UCSD-AML1 (cell line): ENCODE measurements at regions not wholly inside any gene's neighbourhood (a gene's known extent, or its start where the extent isn't known, plus 50 kb on each side); places are given as distances from the start of the nearest gene placed in this dataset.

Experiments
- DNase-seq: peaks from one replicate; lab custom pipeline; 2025; ENCODE audit not compliant: unreplicated experiment; lab: John Stamatoyannopoulos, UW

DNA sequence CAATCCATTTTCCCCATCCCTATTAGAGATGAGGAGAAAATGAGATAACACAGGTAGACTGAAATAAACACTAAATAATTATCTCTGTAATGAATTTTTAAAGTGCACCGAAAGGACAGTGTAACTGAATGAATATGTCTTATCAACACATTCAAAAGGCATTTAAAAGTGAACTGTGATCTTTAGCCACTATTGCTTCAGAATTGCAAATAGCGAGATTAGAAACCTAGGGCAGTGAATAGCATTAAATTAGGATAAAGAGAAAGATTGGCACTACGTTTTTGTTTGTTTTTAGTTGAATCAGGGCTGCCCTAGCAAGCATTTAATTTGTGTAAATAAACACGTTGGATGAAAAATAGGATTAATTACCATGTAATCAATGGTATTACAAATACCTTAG is 537.5 kb downstream of the ELAVL2 start:
- DNase-seq, result no peak

DNA sequence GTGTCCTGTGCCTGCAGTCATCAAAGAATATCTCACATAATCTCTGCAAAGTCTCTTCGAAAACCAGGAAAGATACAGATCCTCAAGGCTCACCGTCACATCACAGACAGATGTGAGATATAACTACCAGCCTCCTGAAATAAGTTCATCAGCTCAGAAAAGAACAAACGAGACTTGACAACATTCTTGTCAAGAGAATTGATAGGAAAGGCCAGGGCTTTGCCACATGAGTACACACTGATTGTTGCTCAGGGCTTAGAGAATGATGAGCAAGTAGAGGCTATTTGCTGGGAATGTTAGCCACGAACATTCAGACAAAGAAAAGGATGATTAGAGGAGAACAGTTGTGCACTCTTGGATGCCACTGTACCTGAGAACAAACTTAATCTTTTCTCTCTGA is 535.1 kb downstream of the ELAVL2 start:
- DNase-seq, result no peak

DNA sequence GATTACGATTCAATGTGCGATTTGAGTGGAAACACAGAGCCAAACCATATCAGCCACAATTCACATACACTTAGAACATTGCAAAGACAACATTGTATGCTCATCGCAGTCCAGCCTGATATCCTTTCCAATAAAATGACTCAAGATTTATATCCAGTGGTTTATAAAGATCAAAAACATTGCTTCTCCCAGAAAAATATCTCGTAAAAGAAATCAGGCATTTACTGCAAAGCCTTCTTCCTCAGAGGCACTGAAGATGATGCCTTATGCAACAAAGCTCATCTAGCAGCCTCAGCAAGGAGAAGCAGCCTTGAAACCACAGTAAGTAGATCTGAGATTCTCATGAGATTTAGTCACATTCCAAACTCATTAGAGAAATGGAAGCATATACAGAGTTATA is 523.8 kb downstream of the ELAVL2 start:
- no peak for DNase-seq

GRCh38 chr9:23306731-23307130 is 519.3 kb downstream of the ELAVL2 start:
- DNase-seq, result no peak

DNA sequence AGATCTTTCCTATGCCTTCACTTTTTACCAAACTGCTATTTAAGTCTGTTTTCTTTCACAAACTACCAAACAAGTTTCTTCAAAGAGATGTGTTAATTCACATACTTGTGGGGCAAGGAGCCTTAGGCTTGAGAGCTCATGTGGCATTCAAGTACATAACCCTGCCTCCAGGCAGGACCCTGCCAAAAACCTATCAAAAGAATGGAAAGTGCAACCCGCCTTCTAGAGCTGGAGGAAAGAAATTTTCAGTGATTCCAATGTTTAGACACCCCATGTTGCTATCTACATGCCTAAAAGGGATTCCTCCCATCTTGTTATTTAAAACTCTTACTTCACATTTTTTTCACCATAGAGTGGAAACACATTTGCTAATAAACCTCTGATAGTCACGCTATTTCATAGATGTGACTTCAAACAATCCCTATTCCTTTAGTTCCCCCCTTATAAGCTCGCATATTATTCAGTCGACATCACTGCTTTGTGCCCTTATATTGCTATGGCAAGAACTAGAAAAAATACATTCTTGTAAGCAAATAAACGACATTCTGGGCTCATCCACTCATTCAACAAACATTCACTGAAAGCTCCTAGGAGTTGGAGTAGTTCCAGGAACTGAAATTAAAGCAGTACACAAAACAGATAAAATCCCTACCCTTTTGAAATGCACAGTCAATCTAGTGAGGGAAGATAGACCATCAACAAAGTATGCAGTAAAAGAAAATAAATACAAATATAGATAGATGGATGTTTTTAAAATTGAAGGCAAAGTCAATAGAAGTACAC is 518.1 kb downstream of the ELAVL2 start:
- DNase-seq, result no peak

- no peak for DNase-seq
Measured at GRCh38 chr9:23309800-23310199, 516.2 kb downstream of the ELAVL2 start.

DNA sequence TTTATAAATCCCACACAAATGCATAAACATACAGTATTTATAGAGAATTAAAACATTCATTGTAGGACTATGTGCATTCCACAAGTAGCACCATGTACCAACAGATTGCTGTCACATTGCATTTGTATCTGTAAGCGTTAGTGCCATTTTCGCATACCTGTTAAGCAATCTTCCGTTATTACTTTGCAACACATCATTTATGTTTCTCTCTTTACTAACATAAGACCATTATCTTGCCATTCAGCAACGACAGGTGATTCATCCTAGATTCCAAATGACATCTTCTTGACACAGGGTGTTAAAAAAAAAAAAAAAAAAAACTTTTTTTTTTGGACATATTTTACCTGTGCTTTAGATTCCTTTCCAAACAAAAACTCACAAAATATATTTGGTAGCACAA is 511.8 kb downstream of the ELAVL2 start:
- DNase-seq, result no peak

DNA sequence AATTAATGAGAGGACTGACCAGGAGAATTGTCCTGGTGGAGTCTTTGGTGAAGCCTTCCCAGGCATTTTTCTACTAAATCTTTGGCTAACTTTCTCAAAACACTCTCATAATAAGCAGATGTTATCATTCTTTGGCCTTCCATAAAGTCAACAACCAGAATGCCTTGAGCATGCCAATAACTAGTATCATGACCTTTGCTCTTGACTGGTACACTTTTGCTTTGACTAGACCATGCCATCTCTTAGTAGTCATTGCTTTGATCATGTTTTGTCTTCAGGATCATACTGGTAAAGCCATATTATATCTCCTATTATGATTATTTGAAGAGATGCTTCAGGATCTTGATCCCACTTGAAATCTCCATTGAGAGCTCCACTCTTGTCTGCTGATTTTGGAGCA is 506.9 kb downstream of the ELAVL2 start:
- no peak for DNase-seq

GRCh38 chr9:23321049-23321448 is 505.0 kb downstream of the ELAVL2 start:
- DNase-seq, result no peak

DNA sequence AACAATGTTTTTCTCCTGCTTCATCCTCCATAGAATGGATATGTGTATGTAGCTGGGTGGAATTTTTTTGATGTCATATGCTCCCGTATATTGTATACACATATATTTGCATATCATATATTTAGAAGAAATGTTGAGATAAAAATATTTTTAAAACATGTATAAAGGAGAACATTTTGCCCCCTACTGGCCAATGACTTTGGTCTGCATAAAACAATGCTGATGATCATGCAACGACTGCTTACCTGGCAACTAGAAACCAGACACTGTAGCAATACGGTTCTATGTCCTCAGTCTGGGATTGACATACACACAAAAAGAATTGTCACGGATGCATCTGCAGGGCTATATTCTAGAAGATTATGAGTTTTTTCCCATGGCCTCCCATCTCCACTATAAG is 503.6 kb downstream of the ELAVL2 start:
- no peak for DNase-seq

DNA sequence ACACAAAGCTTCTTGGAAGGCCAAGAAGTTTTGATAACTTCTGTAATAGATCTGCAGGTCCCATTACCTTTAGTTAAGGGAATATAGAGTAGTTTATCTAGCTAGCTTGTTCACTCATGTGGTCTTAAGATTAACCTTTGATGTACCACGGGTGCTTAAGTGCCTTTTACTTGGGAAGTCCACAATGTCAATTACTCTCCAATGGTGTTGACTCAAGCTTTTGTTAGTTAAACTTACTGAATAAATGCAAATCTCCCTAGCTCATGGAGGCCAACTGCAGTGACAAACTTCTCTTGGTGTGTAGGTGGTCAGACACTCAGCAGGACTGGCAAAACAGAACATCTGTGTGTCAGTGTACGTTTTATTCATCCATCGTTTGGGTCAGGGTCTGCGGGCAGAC is 501.5 kb downstream of the ELAVL2 start:
- DNase-seq, result no peak

GRCh38 chr9:23326597-23326996 is 499.4 kb downstream of the ELAVL2 start:
- no peak for DNase-seq

DNA sequence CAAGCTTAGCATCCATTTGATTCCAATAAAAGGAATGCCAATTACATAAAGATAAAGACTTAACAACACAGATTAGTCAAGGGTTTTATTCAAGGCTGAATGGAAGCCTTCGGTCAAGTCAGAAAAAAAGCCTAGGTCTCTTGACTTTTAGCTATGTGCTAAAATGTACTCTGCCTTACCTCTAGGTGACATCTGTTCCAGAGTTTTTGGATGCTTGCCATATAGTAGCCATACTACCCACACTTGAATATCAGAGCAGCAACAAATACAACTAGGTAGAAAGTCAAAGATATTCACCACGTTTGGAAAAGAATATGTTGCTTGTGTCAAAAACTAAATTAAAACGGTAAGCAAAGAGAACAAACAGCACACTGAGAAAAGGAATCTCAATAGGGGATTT is 484.7 kb downstream of the ELAVL2 start:
- no peak for DNase-seq

- no peak for DNase-seq
Measured at GRCh38 chr9:23342291-23342690, 483.7 kb downstream of the ELAVL2 start.

- DNase-seq, result no peak
Measured at GRCh38 chr9:23343226-23343625, 482.8 kb downstream of the ELAVL2 start.

GRCh38 chr9:23361096-23361495 is 464.9 kb downstream of the ELAVL2 start:
- no peak for DNase-seq

DNA sequence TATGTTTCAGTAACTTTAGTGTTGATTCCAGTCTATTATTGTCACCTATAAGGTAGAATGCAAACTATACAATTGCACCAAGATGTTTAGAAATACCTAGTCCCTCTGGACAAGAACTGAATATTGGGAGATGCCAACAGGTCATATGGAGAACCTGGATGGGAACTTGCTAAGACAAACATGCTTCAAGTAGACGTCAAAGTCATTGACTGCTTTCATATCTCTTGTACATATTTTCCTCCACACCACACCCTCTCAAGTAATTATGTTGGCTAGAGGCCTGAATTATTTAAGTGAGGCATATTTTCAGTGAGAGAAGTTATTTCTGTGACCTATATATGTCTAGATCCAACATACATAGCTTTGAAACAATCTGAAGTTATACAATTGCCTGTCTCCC is 453.3 kb downstream of the ELAVL2 start:
- no peak for DNase-seq

DNA sequence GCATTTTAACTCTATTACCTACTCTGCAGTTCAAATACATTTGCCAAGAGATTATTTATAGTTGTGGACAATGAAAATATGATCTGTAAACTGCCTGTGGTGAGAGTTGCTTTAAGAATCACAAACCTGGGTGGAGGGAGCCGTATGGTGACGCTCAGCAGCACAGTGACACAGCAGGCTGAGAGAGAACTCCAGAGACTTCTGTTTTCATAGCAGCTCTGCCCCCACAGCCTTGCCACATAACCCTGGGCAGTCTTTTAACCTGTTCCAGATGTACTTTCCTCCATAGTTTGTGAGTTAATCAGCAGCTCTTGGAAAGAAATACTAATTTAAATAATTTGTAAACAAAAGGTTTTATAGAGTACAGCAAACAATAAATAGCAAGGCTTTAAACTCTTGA is 450.5 kb downstream of the ELAVL2 start:
- DNase-seq, result no peak

GRCh38 chr9:23379842-23380241 is 446.2 kb downstream of the ELAVL2 start:
- DNase-seq, result no peak

GRCh38 chr9:23380821-23381220 is 445.2 kb downstream of the ELAVL2 start:
- DNase-seq, result no peak

DNA sequence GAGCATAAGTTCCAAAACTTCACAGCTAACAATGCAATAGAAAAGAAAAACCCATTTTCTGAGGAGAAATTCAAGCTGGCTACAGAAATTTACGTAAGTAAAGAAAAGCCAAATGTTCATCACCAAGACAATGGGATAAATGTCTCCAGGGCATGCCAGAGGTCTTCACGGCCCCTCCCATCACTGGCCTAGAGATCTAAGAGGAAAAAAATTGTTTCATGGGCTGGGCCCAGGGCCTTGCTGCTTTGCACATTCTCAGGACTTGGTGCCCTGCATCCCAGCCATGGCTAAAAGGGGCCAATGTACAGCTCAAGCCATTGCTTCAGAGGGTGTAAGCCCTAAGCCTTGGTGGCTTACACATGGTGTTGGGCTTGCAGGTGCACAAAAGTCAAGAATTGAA is 443.6 kb downstream of the ELAVL2 start:
- DNase-seq, result no peak

- no peak for DNase-seq
Measured at GRCh38 chr9:23394189-23394588, 431.9 kb downstream of the ELAVL2 start.

GRCh38 chr9:23408874-23409273 is 417.2 kb downstream of the ELAVL2 start:
- DNase-seq, result no peak
